Fibroblast of villous mesenchyme (primary cell): ENCODE measurements at regions not wholly inside any gene's neighbourhood (a gene's known extent, or its start where the extent isn't known, plus 50 kb on each side); places are given as distances from the start of the nearest gene placed in this dataset.

Source experiments
- DNase-seq: peaks from one replicate; pipeline ENCODE4 v3.0.0-alpha.2; 2010; ENCODE audit warnings: low read depth
- H3K4me3 ChIP-seq: 2 replicates; pipeline ENCODE4 v1.5.1; 2011; ENCODE audit warnings: low read depth, mild to moderate bottlenecking, low read length
- TF ChIP-seq, protein P1 (sequence below): IDR thresholded peaks from 2 replicates; pipeline ENCODE4 v1.5.1; 2012; ENCODE audit warnings: low read depth, mild to moderate bottlenecking, low read length; ENCODE audit not compliant: insufficient read depth

GRCh38 chr18:27473318-27473717, 288.2 kb upstream of the CHST9 start:
- DNase-seq = no peak
- H3K4me3 ChIP-seq = no peak overlapping the region
- TF ChIP-seq, protein P1, sequence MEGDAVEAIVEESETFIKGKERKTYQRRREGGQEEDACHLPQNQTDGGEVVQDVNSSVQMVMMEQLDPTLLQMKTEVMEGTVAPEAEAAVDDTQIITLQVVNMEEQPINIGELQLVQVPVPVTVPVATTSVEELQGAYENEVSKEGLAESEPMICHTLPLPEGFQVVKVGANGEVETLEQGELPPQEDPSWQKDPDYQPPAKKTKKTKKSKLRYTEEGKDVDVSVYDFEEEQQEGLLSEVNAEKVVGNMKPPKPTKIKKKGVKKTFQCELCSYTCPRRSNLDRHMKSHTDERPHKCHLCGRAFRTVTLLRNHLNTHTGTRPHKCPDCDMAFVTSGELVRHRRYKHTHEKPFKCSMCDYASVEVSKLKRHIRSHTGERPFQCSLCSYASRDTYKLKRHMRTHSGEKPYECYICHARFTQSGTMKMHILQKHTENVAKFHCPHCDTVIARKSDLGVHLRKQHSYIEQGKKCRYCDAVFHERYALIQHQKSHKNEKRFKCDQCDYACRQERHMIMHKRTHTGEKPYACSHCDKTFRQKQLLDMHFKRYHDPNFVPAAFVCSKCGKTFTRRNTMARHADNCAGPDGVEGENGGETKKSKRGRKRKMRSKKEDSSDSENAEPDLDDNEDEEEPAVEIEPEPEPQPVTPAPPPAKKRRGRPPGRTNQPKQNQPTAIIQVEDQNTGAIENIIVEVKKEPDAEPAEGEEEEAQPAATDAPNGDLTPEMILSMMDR = no peak

DNA sequence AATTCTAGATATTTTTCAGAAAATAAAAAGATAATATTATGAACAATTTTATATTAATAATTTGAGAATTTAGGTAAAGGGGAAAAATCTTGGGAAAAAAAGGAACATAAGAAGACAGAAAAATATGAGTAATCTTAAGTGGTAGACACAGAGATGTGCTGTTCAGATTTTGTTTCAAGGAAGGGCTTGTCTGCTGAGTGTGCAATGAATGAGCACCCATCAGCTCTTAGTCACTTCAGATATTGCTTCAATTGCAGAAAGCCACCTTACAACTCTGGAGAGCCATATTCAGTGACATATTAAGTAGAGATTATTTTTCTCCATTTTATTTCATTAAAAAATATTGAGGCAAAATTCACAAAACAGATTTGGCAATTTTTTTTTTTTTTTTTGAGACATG, 282.0 kb upstream of the CHST9 start:
- no peak for DNase-seq
- TF ChIP-seq, protein P1 = no peak
- no peak overlapping the region for H3K4me3 ChIP-seq

- no peak overlapping the region for H3K4me3 ChIP-seq
- DNase-seq = no peak
These were observed 276.8 kb upstream of the CHST9 start for GRCh38 chr18:27461957-27462356.

DNA sequence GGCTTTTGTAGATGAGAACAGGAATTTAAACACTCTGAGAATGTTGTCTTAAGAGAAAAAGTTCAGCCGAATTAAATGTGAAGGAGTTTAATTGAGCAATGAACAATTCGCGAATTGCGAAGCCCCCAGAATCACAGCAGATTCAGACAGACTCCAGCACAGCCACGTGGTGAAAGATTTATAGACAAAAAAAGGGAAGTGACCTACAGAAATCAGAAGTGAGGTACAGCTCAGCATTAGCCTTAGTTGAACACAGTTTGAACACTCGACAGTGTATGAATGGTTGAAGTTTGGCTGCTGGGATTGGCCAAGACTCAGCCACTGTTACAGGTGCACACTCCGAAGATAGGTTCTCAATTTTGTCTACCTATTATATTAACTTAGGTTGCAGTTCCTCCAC, 264.0 kb upstream of the CHST9 start:
- TF ChIP-seq, protein P1 = no peak
- no peak overlapping the region for H3K4me3 ChIP-seq
- no peak for DNase-seq

More at GRCh38 chr18:27461957-27462356, 276.8 kb upstream of the CHST9 start:
- TF ChIP-seq, protein P1 = no peak

DNA sequence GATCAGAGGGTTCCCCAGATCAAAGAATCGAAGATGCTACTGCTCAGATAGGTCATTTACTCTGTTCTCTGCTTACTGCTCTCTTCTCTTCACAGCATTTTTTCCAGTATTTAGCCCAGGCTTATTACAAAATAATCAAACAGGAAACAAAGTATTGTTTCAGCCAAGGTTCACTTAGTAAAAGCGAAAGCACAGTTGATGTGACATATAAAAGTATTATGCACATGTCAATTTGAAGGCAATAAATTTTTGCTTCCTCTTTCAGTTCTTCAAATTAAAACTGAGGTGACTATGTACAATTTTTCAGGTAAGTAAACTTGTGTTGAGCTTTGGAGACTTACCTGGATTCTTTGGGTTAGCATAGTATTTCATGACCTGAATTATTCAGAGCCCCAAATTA, 262.8 kb upstream of the CHST9 start:
- no peak for DNase-seq
- TF ChIP-seq, protein P1 = no peak
- H3K4me3 ChIP-seq = no peak overlapping the region

GRCh38 chr18:27447451-27447881, 262.4 kb upstream of the CHST9 start:
- DNase-seq = no peak
- TF ChIP-seq, protein P1 = no peak
- no peak overlapping the region for H3K4me3 ChIP-seq

- DNase-seq = no peak
- TF ChIP-seq, protein P1 = no peak
- H3K4me3 ChIP-seq = no peak overlapping the region
These were observed 245.5 kb upstream of the CHST9 start for GRCh38 chr18:27430595-27430994.
